ENCODE measurements at regions not wholly inside any gene's neighbourhood (a gene's known extent, or its start where the extent isn't known, plus 50 kb on each side); places are given as distances from the start of the nearest gene placed in this dataset.
"Not testable (repeated sequence)": the region's sequence is repeated elsewhere in the genome, so short reads cannot be mapped to it uniquely, and the experiment has no call there.

- intact Hi-C loops (cut with DNase I), result no loop called here
Observed at GRCh38 chr3:166697495-166697894, 682.6 kb downstream of the ZBBX start.

DNA sequence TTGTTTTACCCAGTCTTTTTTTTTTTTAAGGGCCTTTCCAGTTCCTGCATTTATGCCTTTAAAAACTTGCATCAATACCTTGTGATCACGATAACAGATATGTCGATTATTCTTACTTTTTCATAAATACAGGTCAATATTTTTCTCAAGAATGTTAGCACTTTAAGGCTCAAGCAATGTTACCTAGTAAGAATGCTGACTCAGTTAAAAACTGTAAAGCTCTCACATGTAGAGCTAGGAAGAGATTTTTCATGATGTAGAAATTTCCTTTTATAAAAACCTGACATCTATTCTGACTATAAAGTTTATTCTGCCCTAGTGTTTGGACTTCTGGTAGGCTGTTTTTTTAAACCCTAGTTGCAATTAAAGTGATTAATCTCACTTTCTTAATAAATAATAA is 684.0 kb downstream of the ZBBX start:
- Histone ChIP-seq H3K4me1 (no peaks in the 10 kb centered on the region), H3K27me3 (no peaks in the 10 kb centered on the region), H3K9me3 (peaks cover 0 to 12% (median 2%) of the 10 kb centered on the region in 11 donors), H3K36me3 (no peaks in the 10 kb centered on the region), H3K4me3 (no peak overlapping the region), H3K27ac (no peak overlapping the region)
- WGBS, 2 donors, result 84 to 93% methylated on average over 2 of the region's 2 CpGs
- intact Hi-C loops (cut with DNase I), result no loop called here
- ATAC-seq, result no peak
- DNase-seq, result no peak
- TF ChIP-seq, protein P1, sequence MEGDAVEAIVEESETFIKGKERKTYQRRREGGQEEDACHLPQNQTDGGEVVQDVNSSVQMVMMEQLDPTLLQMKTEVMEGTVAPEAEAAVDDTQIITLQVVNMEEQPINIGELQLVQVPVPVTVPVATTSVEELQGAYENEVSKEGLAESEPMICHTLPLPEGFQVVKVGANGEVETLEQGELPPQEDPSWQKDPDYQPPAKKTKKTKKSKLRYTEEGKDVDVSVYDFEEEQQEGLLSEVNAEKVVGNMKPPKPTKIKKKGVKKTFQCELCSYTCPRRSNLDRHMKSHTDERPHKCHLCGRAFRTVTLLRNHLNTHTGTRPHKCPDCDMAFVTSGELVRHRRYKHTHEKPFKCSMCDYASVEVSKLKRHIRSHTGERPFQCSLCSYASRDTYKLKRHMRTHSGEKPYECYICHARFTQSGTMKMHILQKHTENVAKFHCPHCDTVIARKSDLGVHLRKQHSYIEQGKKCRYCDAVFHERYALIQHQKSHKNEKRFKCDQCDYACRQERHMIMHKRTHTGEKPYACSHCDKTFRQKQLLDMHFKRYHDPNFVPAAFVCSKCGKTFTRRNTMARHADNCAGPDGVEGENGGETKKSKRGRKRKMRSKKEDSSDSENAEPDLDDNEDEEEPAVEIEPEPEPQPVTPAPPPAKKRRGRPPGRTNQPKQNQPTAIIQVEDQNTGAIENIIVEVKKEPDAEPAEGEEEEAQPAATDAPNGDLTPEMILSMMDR (IDR thresholded peaks at IDR 0.05), result no peak

More at GRCh38 chr3:166697495-166697894, 682.6 kb downstream of the ZBBX start:
- no peak for ATAC-seq
- peaks cover 0 to 18% (median 3%) of the 10 kb centered on the region in 11 donors for H3K9me3 ChIP-seq
- WGBS, 2 donors, result 89 to 91% methylated on average over 1 of the region's 1 CpG
- no peaks in the 10 kb centered on the region for H3K4me1 ChIP-seq
- H3K4me3 ChIP-seq, result no peak overlapping the region
- no peak overlapping the region for H3K27ac ChIP-seq
- no peaks in the 10 kb centered on the region for H3K27me3 ChIP-seq
- no peaks in the 10 kb centered on the region for H3K36me3 ChIP-seq
- DNase-seq, result no peak
- TF ChIP-seq, protein P1 (IDR thresholded peaks at IDR 0.05), result no peak

- ATAC-seq, result no peak
- Histone ChIP-seq H3K9me3 (peaks cover 0 to 15% (median 0%) of the 10 kb centered on the region in 11 donors), H3K4me3 (no peak overlapping the region), H3K27me3 (no peaks in the 10 kb centered on the region), H3K36me3 (no peaks in the 10 kb centered on the region), H3K4me1 (no peaks in the 10 kb centered on the region), H3K27ac (no peak overlapping the region)
- DNase-seq, result no peak
- TF ChIP-seq, protein P1 (IDR thresholded peaks at IDR 0.05), result no peak
- intact Hi-C loops (cut with DNase I), result no loop called here
- 90 to 93% methylated on average over 1 of the region's 1 CpG for WGBS, 2 donors
Observed at GRCh38 chr3:166688665-166689064, 691.4 kb downstream of the ZBBX start.

DNA sequence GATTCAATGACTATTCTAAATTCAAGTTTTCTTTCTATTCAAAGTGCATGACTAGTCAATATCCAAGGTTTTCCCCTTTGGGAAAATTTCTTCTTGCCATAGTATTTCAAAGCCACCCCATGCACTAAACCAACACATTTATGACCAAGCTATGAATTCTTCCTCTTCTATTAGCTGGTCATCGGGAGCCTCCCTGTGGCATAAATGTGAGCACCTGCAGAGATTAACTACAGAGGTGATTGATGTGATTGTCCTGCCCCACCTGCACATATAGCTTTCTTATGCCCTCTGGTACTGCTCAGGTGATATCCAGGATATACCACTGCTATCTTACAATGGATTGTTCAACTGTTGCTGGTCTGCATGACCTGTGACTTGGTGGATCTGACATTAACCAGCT is 694.9 kb downstream of the ZBBX start:
- Histone ChIP-seq H3K4me3 (no peak overlapping the region), H3K36me3 (no peaks in the 10 kb centered on the region), H3K9me3 (peaks cover 0 to 15% (median 0%) of the 10 kb centered on the region in 11 donors), H3K27me3 (no peaks in the 10 kb centered on the region), H3K4me1 (no peaks in the 10 kb centered on the region), H3K27ac (no peak overlapping the region)
- DNase-seq (no peak), ATAC-seq (no peak)
- intact Hi-C loops (cut with DNase I), result no loop called here
- TF ChIP-seq, protein P1 (IDR thresholded peaks at IDR 0.05), result no peak
- WGBS, 2 donors, result 75 to 91% methylated on average over 1 of the region's 1 CpG

- not testable (repeated sequence) for H3K4me1 ChIP-seq, ATAC-seq
Observed at GRCh38 chr3:166684077-166684476, 696.0 kb downstream of the ZBBX start.

More at GRCh38 chr3:166684077-166684476, 696.0 kb downstream of the ZBBX start:
- H3K27me3 ChIP-seq; DNase-seq; H3K36me3 ChIP-seq; H3K27ac ChIP-seq; intact Hi-C loops (cut with DNase I); H3K4me3 ChIP-seq: not testable (repeated sequence)
- WGBS, 2 donors, result 85% methylated on average over 5 of the region's 5 CpGs
- H3K9me3 ChIP-seq, result peaks cover 0 to 19% (median 0%) of the 10 kb centered on the region in 11 donors
